ENCODE measurements at regions not wholly inside any gene's neighbourhood (a gene's known extent, or its start where the extent isn't known, plus 50 kb on each side); places are given as distances from the start of the nearest gene placed in this dataset.

- TF ChIP-seq, protein P1, sequence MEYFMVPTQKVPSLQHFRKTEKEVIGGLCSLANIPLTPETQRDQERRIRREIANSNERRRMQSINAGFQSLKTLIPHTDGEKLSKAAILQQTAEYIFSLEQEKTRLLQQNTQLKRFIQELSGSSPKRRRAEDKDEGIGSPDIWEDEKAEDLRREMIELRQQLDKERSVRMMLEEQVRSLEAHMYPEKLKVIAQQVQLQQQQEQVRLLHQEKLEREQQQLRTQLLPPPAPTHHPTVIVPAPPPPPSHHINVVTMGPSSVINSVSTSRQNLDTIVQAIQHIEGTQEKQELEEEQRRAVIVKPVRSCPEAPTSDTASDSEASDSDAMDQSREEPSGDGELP (CRISPR knock-in tag; IDR thresholded peaks at IDR 0.05; ENCODE audit: borderline replicate concordance), result no peak
- TF ChIP-seq ZEB2 (IDR thresholded peaks at IDR 0.05) (no peak), TAF9B (IDR thresholded peaks at IDR 0.05; ENCODE audit: partially characterized antibody) (no peak), ZNF444 (CRISPR knock-in tag; IDR thresholded peaks at IDR 0.05) (no peak), NCOA4 (IDR thresholded peaks at IDR 0.05; ENCODE audit: partially characterized antibody) (no peak)
Observed at GRCh38 chr2:129780316-129781270, 198.9 kb upstream of the RAB6C start (continued).

DNA sequence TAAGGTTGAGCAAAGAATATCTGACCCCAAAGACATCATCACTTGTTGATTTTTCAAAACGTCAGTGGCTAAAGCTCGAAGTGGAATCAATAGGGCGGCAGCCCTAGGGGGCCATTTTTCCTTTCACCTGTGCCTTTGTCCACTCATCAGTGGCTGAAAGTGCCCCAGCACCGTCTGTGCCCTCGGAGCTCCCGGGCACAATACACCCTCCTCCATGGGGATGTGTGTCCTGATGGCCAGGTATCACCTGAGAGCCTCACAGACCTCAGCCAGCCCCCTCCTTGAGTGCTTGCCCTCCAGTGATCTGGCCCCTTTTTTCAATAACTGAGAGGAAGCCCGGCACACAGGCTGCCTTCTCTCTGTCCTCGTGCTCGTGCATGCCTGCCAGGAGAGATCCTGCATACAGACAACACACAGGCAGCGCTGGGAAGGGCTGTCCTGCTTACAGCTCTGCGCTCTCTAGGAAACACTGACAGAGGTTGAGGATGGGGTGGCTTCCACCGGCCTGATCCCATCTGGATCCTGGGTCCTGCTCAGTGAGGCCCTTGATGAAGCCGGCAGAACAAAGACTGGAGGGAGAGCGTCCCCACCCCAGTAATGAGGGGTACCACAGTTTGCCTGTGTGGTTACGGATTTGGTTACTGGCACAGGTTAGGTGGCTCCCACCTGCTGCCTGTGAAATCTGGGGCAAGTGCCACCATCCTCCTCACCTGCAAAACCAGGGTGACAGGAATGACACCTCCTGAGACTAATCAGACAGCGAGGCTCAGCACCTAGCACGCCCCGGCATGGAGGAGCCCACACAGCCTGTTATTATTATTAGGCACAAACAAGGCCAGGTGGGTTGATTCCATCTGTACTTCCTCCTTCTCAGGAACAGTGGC, 197.5 kb upstream of the RAB6C start:
- in situ Hi-C loops (cut with MboI), result no loop called here
- no peak overlapping the region for H2AFZ ChIP-seq (ENCODE audit: low read depth, low read length)
- intact Hi-C loops (cut with micrococcal nuclease), result no loop called here
- H3K9ac ChIP-seq (ENCODE audit: insufficient read depth in 1 of 2, low read depth in 2 of 2, low read length in 2 of 2), result no peak overlapping the region
- no peaks in the 10 kb centered on the region for H3K36me3 ChIP-seq (ENCODE audit: control insufficient read depth, insufficient read depth, low read length)
- no peaks in the 10 kb centered on the region for H3K9me1 ChIP-seq (ENCODE audit: control insufficient read depth, insufficient read depth, low read length)
- WGBS (ENCODE audit: insufficient coverage, low coverage, missing lambda C conversion rate), result 0% methylated on average over 18 of the region's 18 CpGs
- no peak overlapping the region for H3K27ac ChIP-seq (ENCODE audit: extremely low read depth, low read depth, low read length)
- no peaks in the 10 kb centered on the region for H4K20me1 ChIP-seq (replicated peaks; ENCODE audit: control insufficient read depth, insufficient read depth, low read length)
- CTCF ChIA-PET (ENCODE audit: low intra/inter-chr PET ratio), result no interaction called here
- no peak overlapping the region for H3K4me3 ChIP-seq
- no TSS peak for BruUV-seq (replicated peaks)
- FAIRE-seq (no peak), DNase-seq (ENCODE audit: extremely low read depth in 1 of 4, low spot score in 3 of 4) (no peak), ATAC-seq (no peak)
- POLR2A ChIA-PET, result interaction anchor here (0.6 kb wide), 1 partner anchor 48 kb away, joined by 7 read pairs; no protein-coding TSS in a partner anchor
- peaks cover 0 to 45% of the 10 kb centered on the region in 2 experiments; a peak in 3 of 5 replicates for H3K27me3 ChIP-seq (ENCODE audit: control insufficient read depth in 2 of 2, insufficient read depth in 2 of 2, low read length in 2 of 2)
- no peaks in the 10 kb centered on the region for H3K9me3 ChIP-seq (replicated peaks; ENCODE audit: control insufficient read depth, insufficient read depth, low read depth, low read length)
- no peaks in the 10 kb centered on the region for H3K4me1 ChIP-seq (replicated peaks in 1 of 2; ENCODE audit: control insufficient read depth in 2 of 2, insufficient read depth in 2 of 2, low read length in 2 of 2)
- no peaks in the 10 kb centered on the region for H3K79me2 ChIP-seq (ENCODE audit: control insufficient read depth, insufficient read depth, low read length)
- no peak overlapping the region for H3K4me2 ChIP-seq (ENCODE audit: insufficient read depth, low read length)
- TF ChIP-seq CTCF (IDR thresholded peaks at IDR 0.05 in 2 of 3, conservative IDR thresholded peaks at IDR 0.05 in 1 of 3; ENCODE audit: insufficient read depth in 2 of 3, low read depth in 1 of 3, low read length in 3 of 3) (no peak), CHD2 (IDR thresholded peaks at IDR 0.05; ENCODE audit: low read depth, low read length) (no peak), BDP1 (IDR thresholded peaks at IDR 0.05; ENCODE audit: insufficient read depth, insufficient read length) (no peak), ESRRB (CRISPR knock-in tag; IDR thresholded peaks at IDR 0.05; ENCODE audit: borderline replicate concordance) (no peak), ZNF507 (tag; conservative IDR thresholded peaks at IDR 0.05) (no peak), ZNF3 (CRISPR knock-in tag; IDR thresholded peaks at IDR 0.05) (no peak), STAT6 (CRISPR knock-in tag; IDR thresholded peaks at IDR 0.05) (no peak), RBM14 (IDR thresholded peaks at IDR 0.05; ENCODE audit: borderline replicate concordance, insufficient read depth, low read depth, low read length) (no peak)
